SK-N-SH (cell line): ENCODE measurements at regions not wholly inside any gene's neighbourhood (a gene's known extent, or its start where the extent isn't known, plus 50 kb on each side); places are given as distances from the start of the nearest gene placed in this dataset.

Source experiments
- CTCF ChIA-PET: fragments of 300-600, 350-600 bp; formaldehyde crosslinking; extraction: SDS; loops from one replicate; lab custom pipeline; 2021; lab: Yijun Ruan, JAX
- POLR2A ChIA-PET: fragments of 350-600 bp; sonication (Branson Sonifier 250); formaldehyde crosslinking; extraction: SDS; loops from one replicate; lab custom pipeline; 2020; ENCODE audit warnings: antibody characterized with exemption, inconsistent platforms; lab: Yijun Ruan, JAX
- DNase-seq: peaks from one replicate; pipeline ENCODE4 v3.0.0; 2012
- H2AFZ ChIP-seq: fragments of 200-600 bp; sonication (generic); 2 replicates; pipeline ENCODE4 v1.8.1; 2016; ENCODE audit warnings: antibody characterized with exemption, mild to moderate bottlenecking, low read depth
- H3F3A ChIP-seq: fragments of 200-600 bp; sonication (generic); replicated peaks from 2 replicates; pipeline ENCODE3; 2016; ENCODE audit warnings: antibody characterized with exemption, mild to moderate bottlenecking; ENCODE audit not compliant: insufficient read depth
- H3K27ac ChIP-seq, 2 experiments: fragments of 200-500 bp in 1 of 2; fragments of 200-600 bp in 1 of 2; sonication (Bioruptor generic) in 1 of 2; sonication (generic), shearing (Covaris generic) in 1 of 2; 2 replicates each; pipeline versions ENCODE4 v1.5.1 to v1.6.1; 2014 to 2016; ENCODE audit warnings: low read depth in 2 of 2, inconsistent platforms in 1 of 2, low read length in 1 of 2, mild to moderate bottlenecking in 1 of 2, mixed read lengths in 1 of 2
- H3K27me3 ChIP-seq: fragments of 200-600 bp; sonication (generic), shearing (Covaris generic); 2 replicates; pipeline ENCODE4 v1.6.1; 2016; ENCODE audit warnings: mixed run types; ENCODE audit not compliant: insufficient read depth
- H3K36me3 ChIP-seq, 2 experiments: fragments of 200-500 bp in 1 of 2; fragments of 200-600 bp in 1 of 2; sonication (Bioruptor generic) in 1 of 2; sonication (generic) in 1 of 2; replicated peaks in 1 of 2; 2 replicates each; pipeline versions ENCODE3 to v1.5.1; 2014 to 2016; ENCODE audit warnings: low read length in 1 of 2, mild to moderate bottlenecking in 1 of 2; ENCODE audit not compliant: insufficient read depth in 2 of 2, control insufficient read depth in 1 of 2
- H3K4me1 ChIP-seq, 2 experiments: fragments of 200-500 bp in 1 of 2; fragments of 200-600 bp in 1 of 2; sonication (Bioruptor generic) in 1 of 2; sonication (generic), shearing (Covaris generic) in 1 of 2; 2 replicates each; pipeline versions ENCODE4 v1.5.1 to v1.6.1; 2014 to 2016; ENCODE audit warnings: low read depth in 1 of 2, low read length in 1 of 2, mixed run types in 1 of 2; ENCODE audit not compliant: insufficient read depth in 2 of 2, control insufficient read depth in 1 of 2
- H3K4me2 ChIP-seq: fragments of 200-600 bp; sonication (generic), shearing (Covaris generic); 2 replicates; pipeline ENCODE4 v1.6.1; 2017; ENCODE audit warnings: mixed run types
- H3K4me3 ChIP-seq, 2 experiments: fragments of 200-500 bp in 1 of 2; fragments of 200-600 bp in 1 of 2; sonication (Bioruptor generic) in 1 of 2; sonication (generic), shearing (Covaris generic) in 1 of 2; 2 replicates each; pipeline versions ENCODE4 v1.5.1 to v1.8.1; 2014 to 2016; ENCODE audit warnings: low read depth in 2 of 2, inconsistent platforms in 1 of 2, low read length in 1 of 2, mild to moderate bottlenecking in 1 of 2, mixed read lengths in 1 of 2, moderate library complexity in 1 of 2
- H3K79me2 ChIP-seq: fragments of 200-600 bp; sonication (generic); 2 replicates; pipeline ENCODE4 v1.8.1; 2017; ENCODE audit warnings: mild to moderate bottlenecking; ENCODE audit not compliant: insufficient read depth
- H3K9ac ChIP-seq: fragments of 200-600 bp; sonication (generic); 2 replicates; pipeline ENCODE4 v1.6.1; 2017; ENCODE audit warnings: mixed run types
- H3K9me2 ChIP-seq: fragments of 200-600 bp; sonication (generic); 2 replicates; pipeline ENCODE4 v1.6.1; 2017; ENCODE audit warnings: mixed run types
- H3K9me3 ChIP-seq: fragments of 200-600 bp; sonication (generic); 2 replicates; pipeline ENCODE4 v1.6.1; 2017; ENCODE audit warnings: mixed run types, mild to moderate bottlenecking, moderate library complexity
- H4K20me1 ChIP-seq: fragments of 200-600 bp; sonication (generic); 2 replicates; pipeline ENCODE4 v1.6.1; 2017; ENCODE audit warnings: mild to moderate bottlenecking, mixed run types; ENCODE audit not compliant: insufficient read depth
- EP300 ChIP-seq, 2 experiments: IDR thresholded peaks; 2 replicates each; pipeline versions ENCODE4 v1.4.0 to v1.6.1; 2012; ENCODE audit warnings: borderline replicate concordance in 1 of 2, low read depth in 1 of 2, low read length in 1 of 2
- FOSL2 ChIP-seq: IDR thresholded peaks from 2 replicates; pipeline ENCODE4 v1.4.0; 2012; ENCODE audit warnings: low read depth, mild to moderate bottlenecking, moderate library complexity, borderline replicate concordance
- GATA2 ChIP-seq: sonication (generic); formaldehyde crosslinking; IDR thresholded peaks from 2 replicates; pipeline ENCODE4 v1.5.0; 2020; ENCODE audit warnings: mild to moderate bottlenecking, missing genetic modification reagents
- JUND ChIP-seq: IDR thresholded peaks from 2 replicates; pipeline ENCODE4 v1.4.0; 2012
- MXI1 ChIP-seq: IDR thresholded peaks from 2 replicates; pipeline ENCODE4 v1.6.1; 2012; ENCODE audit warnings: mild to moderate bottlenecking, low read depth, low read length, improper control_type of control experiment
- NFIC ChIP-seq: IDR thresholded peaks from 2 replicates; pipeline ENCODE4 v1.4.0; 2012; ENCODE audit warnings: borderline replicate concordance
- RCOR1 ChIP-seq: fragments of 150-350 bp; IDR thresholded peaks from 2 replicates; pipeline ENCODE4 v1.6.1; 2017; ENCODE audit warnings: antibody characterized with exemption, low read length
- RFX5 ChIP-seq: IDR thresholded peaks from 2 replicates; pipeline ENCODE4 v1.6.1; 2012; ENCODE audit warnings: mild to moderate bottlenecking, improper control_type of control experiment, low read length
- SMC3 ChIP-seq: IDR thresholded peaks from 2 replicates; pipeline ENCODE4 v1.6.1; 2012; ENCODE audit warnings: low read depth, low read length, improper control_type of control experiment
- WGBS: methylation state at CpG from one replicate; pipeline ENCODE4 v1.1.6; 2017; ENCODE audit warnings: low lambda C conversion rate; 5-methylcytosine and 5-hydroxymethylcytosine counted together
- TF ChIP-seq, protein P1 (sequence below): IDR thresholded peaks from 2 replicates; pipeline ENCODE4 v1.4.0; 2012; ENCODE audit warnings: low read depth
- TF ChIP-seq, protein P2 (sequence below): fragments of 150-350 bp; IDR thresholded peaks from 2 replicates; pipeline ENCODE4 v1.6.1; 2016; ENCODE audit warnings: mild to moderate bottlenecking, low read depth, low read length
- TF ChIP-seq, protein P3 (sequence below): IDR thresholded peaks from 2 replicates; pipeline ENCODE4 v1.4.0; 2012; ENCODE audit warnings: low read depth, borderline replicate concordance
- TF ChIP-seq, protein P4 (sequence below): fragments of 150-350 bp; IDR thresholded peaks from 2 replicates; pipeline ENCODE4 v1.6.1; 2017; ENCODE audit warnings: antibody characterized with exemption, low read length, low read depth, borderline replicate concordance
- TF ChIP-seq, protein P5 (sequence below): fragments of 200-600 bp; sonication (generic); IDR thresholded peaks from 2 replicates; pipeline ENCODE4 v1.6.1; 2017; ENCODE audit warnings: antibody characterized with exemption, mild to moderate bottlenecking, moderate library complexity
- TF ChIP-seq, protein P6 (sequence below): IDR thresholded peaks from 2 replicates; pipeline ENCODE4; 2012

DNA sequence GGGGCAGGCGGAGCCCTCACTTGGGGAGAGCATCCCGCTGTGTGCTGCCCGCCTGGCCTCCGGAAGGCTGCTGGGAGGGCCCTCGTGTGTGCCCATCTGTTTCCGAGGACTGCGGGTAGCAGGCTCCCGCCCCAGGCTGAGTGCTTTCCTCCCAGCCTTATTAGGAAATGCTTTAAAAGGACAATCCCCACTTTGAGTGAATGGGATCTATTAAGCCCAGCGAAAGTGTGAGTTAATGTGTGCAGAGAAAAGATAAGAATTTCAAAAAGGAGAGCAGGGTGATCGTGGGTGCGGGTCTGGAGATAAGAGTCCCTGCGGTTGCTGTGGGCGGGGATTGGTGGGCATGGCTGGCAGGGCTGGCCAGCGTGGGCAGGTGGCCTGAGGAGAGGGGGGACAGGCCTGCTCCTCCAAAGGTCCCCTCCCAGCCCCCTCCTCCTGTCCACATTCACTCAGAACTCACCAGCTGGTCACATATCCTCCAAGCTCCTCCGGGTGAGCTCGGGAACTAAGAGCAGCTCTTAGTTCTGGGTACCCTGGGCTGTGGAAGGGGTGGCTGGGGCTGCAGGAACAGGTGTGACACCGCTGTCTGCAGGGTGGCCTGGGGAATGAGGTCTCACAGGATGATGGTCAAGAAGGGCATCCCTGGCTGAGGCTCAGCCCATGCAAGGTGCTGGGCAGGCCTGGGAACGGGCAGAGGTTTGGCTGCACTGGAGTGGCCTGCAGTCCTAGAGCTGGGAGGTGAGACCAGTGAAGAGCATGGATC lies 1260.3 kb downstream of the BRD1 start:
- Histone ChIP-seq H3K9ac (no peak overlapping the region), H2AFZ (no peak overlapping the region), H3K27me3 (no peaks in the 10 kb centered on the region), H3K4me3 (no peak overlapping the region), H3K36me3 (no peaks in the 10 kb centered on the region), H3K27ac (peak overlapping the region in 1 of 2 experiments; percentile 2; a peak in 2 of 4 replicates), H3K9me2 (no peaks in the 10 kb centered on the region), H3K79me2 (no peaks in the 10 kb centered on the region)
- WGBS: 17% methylated on average over 14 of the region's 18 CpGs
- POLR2A ChIA-PET: no interaction called here
- CTCF ChIA-PET: interaction anchor here (1.5 kb wide), 1 partner anchor 10 kb away, joined by 6 read pairs; no protein-coding TSS in a partner anchor
- TF ChIP-seq, protein P1, sequence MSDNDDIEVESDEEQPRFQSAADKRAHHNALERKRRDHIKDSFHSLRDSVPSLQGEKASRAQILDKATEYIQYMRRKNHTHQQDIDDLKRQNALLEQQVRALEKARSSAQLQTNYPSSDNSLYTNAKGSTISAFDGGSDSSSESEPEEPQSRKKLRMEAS: no peak
- TF ChIP-seq EP300 (IDR thresholded peaks at IDR 0.05; ENCODE audit: borderline replicate concordance in 1 of 2, low read depth in 1 of 2, low read length in 1 of 2): peak in 1 of 2 experiments; percentile 33; a peak in 1 of 4 replicates
- no peak for TF ChIP-seq FOSL2
- no peak for TF ChIP-seq RCOR1
- TF ChIP-seq, protein P2, sequence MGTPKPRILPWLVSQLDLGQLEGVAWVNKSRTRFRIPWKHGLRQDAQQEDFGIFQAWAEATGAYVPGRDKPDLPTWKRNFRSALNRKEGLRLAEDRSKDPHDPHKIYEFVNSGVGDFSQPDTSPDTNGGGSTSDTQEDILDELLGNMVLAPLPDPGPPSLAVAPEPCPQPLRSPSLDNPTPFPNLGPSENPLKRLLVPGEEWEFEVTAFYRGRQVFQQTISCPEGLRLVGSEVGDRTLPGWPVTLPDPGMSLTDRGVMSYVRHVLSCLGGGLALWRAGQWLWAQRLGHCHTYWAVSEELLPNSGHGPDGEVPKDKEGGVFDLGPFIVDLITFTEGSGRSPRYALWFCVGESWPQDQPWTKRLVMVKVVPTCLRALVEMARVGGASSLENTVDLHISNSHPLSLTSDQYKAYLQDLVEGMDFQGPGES: no peak
- peak; percentile 86 for TF ChIP-seq GATA2
- TF ChIP-seq, all 33 proteins: peak for 2
- Histone ChIP-seq H4K20me1 (no peaks in the 10 kb centered on the region), H3K9me3 (no peaks in the 10 kb centered on the region), H3K4me1 (peaks cover 0 to 22% of the 10 kb centered on the region in 2 experiments; a peak in 1 of 4 replicates), H3F3A (no peaks in the 10 kb centered on the region), H3K4me2 (no peak overlapping the region)
- DNase-seq: peak; percentile 83

DNA sequence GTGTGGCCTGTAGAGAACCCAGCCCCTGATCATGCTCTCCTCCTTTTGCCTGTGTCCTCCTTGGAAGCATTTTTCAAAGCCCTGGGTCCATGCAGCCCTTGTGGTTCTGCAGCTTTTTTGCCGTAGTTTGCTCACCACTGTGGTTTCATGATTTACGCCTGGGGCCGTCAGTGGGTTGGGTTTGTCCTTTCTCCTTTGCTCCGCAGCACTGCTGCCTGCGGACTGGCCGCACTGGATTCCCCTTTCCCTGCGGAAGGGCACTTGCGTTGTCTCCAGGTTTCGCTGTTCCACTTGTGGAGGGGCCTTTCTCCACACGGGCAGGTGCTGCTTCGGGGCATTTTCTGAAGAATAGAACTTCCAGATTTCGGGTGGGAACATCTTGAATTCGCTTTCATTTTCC lies 1260.9 kb downstream of the BRD1 start:
- H4K20me1 ChIP-seq: no peaks in the 10 kb centered on the region
- TF ChIP-seq, protein P3, sequence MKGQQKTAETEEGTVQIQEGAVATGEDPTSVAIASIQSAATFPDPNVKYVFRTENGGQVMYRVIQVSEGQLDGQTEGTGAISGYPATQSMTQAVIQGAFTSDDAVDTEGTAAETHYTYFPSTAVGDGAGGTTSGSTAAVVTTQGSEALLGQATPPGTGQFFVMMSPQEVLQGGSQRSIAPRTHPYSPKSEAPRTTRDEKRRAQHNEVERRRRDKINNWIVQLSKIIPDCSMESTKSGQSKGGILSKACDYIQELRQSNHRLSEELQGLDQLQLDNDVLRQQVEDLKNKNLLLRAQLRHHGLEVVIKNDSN: no peak
- TF ChIP-seq MXI1 (no peak), GATA2 (no peak), NFIC (no peak), SMC3 (no peak), RCOR1 (no peak), EP300 (IDR thresholded peaks at IDR 0.05; ENCODE audit: borderline replicate concordance in 1 of 2, low read depth in 1 of 2, low read length in 1 of 2) (no peak), RFX5 (no peak), JUND (no peak)
- TF ChIP-seq, protein P4, sequence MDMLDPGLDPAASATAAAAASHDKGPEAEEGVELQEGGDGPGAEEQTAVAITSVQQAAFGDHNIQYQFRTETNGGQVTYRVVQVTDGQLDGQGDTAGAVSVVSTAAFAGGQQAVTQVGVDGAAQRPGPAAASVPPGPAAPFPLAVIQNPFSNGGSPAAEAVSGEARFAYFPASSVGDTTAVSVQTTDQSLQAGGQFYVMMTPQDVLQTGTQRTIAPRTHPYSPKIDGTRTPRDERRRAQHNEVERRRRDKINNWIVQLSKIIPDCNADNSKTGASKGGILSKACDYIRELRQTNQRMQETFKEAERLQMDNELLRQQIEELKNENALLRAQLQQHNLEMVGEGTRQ: no peak
- TF ChIP-seq, protein P5, sequence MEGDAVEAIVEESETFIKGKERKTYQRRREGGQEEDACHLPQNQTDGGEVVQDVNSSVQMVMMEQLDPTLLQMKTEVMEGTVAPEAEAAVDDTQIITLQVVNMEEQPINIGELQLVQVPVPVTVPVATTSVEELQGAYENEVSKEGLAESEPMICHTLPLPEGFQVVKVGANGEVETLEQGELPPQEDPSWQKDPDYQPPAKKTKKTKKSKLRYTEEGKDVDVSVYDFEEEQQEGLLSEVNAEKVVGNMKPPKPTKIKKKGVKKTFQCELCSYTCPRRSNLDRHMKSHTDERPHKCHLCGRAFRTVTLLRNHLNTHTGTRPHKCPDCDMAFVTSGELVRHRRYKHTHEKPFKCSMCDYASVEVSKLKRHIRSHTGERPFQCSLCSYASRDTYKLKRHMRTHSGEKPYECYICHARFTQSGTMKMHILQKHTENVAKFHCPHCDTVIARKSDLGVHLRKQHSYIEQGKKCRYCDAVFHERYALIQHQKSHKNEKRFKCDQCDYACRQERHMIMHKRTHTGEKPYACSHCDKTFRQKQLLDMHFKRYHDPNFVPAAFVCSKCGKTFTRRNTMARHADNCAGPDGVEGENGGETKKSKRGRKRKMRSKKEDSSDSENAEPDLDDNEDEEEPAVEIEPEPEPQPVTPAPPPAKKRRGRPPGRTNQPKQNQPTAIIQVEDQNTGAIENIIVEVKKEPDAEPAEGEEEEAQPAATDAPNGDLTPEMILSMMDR: no peak
- TF ChIP-seq, protein P6, sequence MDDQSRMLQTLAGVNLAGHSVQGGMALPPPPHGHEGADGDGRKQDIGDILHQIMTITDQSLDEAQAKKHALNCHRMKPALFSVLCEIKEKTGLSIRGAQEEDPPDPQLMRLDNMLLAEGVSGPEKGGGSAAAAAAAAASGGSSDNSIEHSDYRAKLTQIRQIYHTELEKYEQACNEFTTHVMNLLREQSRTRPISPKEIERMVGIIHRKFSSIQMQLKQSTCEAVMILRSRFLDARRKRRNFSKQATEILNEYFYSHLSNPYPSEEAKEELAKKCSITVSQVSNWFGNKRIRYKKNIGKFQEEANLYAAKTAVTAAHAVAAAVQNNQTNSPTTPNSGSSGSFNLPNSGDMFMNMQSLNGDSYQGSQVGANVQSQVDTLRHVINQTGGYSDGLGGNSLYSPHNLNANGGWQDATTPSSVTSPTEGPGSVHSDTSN: no peak
- no peaks in the 10 kb centered on the region for H3K27me3 ChIP-seq
- H3F3A ChIP-seq: no peaks in the 10 kb centered on the region
- no peaks in the 10 kb centered on the region for H3K9me2 ChIP-seq
- no peaks in the 10 kb centered on the region for H3K36me3 ChIP-seq
- H2AFZ ChIP-seq: no peak overlapping the region
- H3K9ac ChIP-seq: no peak overlapping the region
- ChIA-PET POLR2A (no interaction called here), CTCF (no interaction called here)
- 18% methylated on average over 10 of the region's 13 CpGs for WGBS
- H3K79me2 ChIP-seq: no peaks in the 10 kb centered on the region
- H3K4me3 ChIP-seq: no peak overlapping the region
- peaks cover 0 to 22% of the 10 kb centered on the region in 2 experiments; a peak in 1 of 4 replicates for H3K4me1 ChIP-seq
- H3K27ac ChIP-seq: no peak overlapping the region
- DNase-seq: no peak
- H3K4me2 ChIP-seq: no peak overlapping the region
- H3K9me3 ChIP-seq: no peaks in the 10 kb centered on the region
